ENCODE measurements at regions not wholly inside any gene's neighbourhood (a gene's known extent, or its start where the extent isn't known, plus 50 kb on each side); places are given as distances from the start of the nearest gene placed in this dataset.

DNA sequence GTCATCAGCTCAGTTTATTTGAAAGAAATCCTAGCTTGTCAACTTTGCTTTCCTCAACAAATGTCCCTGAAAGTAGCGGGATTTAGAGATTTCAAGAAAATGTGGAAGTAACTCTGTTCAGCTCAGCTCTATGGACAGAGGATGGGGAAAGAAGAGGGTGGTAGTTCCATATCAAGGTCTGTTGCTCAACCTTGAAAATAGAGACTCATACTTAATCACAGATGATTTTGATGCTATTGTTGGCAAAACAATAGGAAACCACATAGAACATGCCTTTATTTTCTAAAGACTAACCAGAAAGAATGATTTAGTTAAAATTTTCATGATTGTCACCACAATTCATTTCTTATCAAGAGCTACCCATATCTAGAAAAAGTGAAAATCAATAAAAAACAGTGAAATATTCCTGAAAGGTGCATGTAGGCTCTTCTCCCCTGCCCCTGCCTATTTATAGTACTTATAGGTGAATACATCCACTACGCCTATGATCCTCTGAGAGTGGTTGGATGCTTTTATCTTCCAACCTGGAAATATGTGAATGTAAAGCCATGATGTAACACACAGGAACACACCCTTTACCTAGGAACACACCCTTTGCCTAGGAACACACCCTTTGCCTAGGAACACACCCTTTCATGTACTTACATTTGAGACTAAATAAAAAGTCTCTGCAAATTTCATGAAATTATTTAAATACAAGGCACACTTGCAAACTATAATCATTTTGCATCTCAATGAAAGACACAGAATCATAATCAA, 65.8 kb downstream of the ETAA1 start:
- intact Hi-C loops (cut with DNase I), result no loop called here
- H3K9me3 ChIP-seq, result no peaks in the 10 kb centered on the region
- WGBS, 2 donors, result 54 to 85% methylated on average over 2 of the region's 2 CpGs
- H3K27ac ChIP-seq, result no peak overlapping the region
- no peak for DNase-seq
- TF ChIP-seq, protein P1, sequence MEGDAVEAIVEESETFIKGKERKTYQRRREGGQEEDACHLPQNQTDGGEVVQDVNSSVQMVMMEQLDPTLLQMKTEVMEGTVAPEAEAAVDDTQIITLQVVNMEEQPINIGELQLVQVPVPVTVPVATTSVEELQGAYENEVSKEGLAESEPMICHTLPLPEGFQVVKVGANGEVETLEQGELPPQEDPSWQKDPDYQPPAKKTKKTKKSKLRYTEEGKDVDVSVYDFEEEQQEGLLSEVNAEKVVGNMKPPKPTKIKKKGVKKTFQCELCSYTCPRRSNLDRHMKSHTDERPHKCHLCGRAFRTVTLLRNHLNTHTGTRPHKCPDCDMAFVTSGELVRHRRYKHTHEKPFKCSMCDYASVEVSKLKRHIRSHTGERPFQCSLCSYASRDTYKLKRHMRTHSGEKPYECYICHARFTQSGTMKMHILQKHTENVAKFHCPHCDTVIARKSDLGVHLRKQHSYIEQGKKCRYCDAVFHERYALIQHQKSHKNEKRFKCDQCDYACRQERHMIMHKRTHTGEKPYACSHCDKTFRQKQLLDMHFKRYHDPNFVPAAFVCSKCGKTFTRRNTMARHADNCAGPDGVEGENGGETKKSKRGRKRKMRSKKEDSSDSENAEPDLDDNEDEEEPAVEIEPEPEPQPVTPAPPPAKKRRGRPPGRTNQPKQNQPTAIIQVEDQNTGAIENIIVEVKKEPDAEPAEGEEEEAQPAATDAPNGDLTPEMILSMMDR (IDR thresholded peaks at IDR 0.05), result no peak
- no peak for TF ChIP-seq EP300 (IDR thresholded peaks at IDR 0.05)
- TF ChIP-seq POLR2AphosphoS5 (IDR thresholded peaks at IDR 0.05), result no peak
- no peak for TF ChIP-seq POLR2A (IDR thresholded peaks at IDR 0.05)
- H3K4me3 ChIP-seq, result no peak overlapping the region
- H3K27me3 ChIP-seq, result no peaks in the 10 kb centered on the region
- no peaks in the 10 kb centered on the region for H3K36me3 ChIP-seq
- H3K4me1 ChIP-seq, result no peaks in the 10 kb centered on the region

DNA sequence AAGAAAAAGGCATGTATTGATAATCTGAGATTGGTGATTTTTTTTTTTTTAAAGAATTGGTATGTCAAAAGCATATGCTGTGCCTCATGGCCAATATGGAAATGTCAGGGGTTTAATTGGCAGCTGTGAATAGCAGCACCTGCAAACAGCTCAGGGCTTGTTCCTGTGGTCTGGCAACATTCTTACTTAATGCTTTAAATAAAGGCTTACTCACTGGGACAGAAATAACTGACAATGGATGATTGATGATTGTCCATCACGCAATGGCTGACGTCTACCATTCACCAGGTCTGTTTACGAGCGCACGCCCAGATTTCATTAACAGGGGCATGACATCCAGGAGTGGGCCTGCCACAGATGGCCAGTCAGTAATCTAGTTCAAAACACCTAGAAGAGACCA, 66.7 kb downstream of the ETAA1 start:
- Histone ChIP-seq H3K27me3 (no peaks in the 10 kb centered on the region), H3K9me3 (no peaks in the 10 kb centered on the region), H3K36me3 (no peaks in the 10 kb centered on the region), H3K4me3 (no peak overlapping the region), H3K4me1 (no peaks in the 10 kb centered on the region), H3K27ac (no peak overlapping the region)
- DNase-seq, result no peak
- TF ChIP-seq, protein P1 (IDR thresholded peaks at IDR 0.05), result no peak
- no peak for TF ChIP-seq EP300 (IDR thresholded peaks at IDR 0.05)
- no peak for TF ChIP-seq POLR2A (IDR thresholded peaks at IDR 0.05)
- TF ChIP-seq POLR2AphosphoS5 (IDR thresholded peaks at IDR 0.05), result no peak
- intact Hi-C loops (cut with DNase I), result no loop called here
- 81 to 83% methylated on average over 5 of the region's 5 CpGs for WGBS, 2 donors

DNA sequence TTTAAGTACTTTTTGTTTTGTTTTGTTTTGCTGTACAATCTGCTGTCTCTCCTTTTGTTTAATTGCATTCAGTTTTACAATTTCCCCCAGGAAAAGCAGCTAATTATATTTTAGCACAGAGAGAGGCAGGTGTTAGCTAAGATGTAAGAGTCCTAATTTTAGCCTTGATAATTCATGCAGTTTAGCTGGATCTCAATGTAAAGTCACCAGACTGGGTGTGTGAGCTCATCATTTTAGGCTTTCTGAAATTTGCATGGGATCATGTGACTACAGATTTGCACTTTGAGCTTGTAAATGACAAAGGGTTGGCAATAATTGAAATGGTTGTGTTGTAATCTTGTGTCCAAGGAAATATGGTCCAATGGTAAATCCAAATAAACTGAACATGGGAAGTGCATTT, 68.5 kb downstream of the ETAA1 start:
- Histone ChIP-seq H3K27ac (no peak overlapping the region), H3K27me3 (no peaks in the 10 kb centered on the region), H3K9me3 (no peaks in the 10 kb centered on the region), H3K4me3 (no peak overlapping the region), H3K4me1 (no peaks in the 10 kb centered on the region), H3K36me3 (no peaks in the 10 kb centered on the region)
- no peak for TF ChIP-seq POLR2A (IDR thresholded peaks at IDR 0.05)
- TF ChIP-seq EP300 (IDR thresholded peaks at IDR 0.05), result no peak
- TF ChIP-seq POLR2AphosphoS5 (IDR thresholded peaks at IDR 0.05), result no peak
- TF ChIP-seq, protein P1 (IDR thresholded peaks at IDR 0.05), result no peak
- intact Hi-C loops (cut with DNase I), result no loop called here
- DNase-seq, result no peak

DNA sequence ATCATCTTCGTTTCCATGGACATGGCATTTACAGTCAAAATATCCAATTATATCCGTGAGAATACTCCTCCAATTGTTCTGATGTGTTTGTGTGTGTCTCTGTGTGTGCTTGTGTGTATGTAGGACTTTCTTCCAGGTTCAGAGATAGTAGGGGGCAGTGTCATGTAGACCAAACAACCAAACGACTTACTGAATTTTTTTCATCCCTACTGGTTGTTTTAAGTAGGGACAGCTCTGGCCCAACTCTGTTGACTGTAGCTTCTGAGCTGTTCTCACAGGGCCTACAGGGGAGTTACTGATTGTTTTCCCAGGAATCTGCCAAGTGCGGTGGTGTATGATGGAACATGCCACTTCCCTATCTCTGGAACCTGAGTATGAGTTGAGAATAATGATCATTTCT, 69.6 kb downstream of the ETAA1 start:
- intact Hi-C loops (cut with DNase I), result no loop called here
- Histone ChIP-seq H3K27ac (no peak overlapping the region), H3K4me3 (no peak overlapping the region), H3K4me1 (no peaks in the 10 kb centered on the region), H3K27me3 (no peaks in the 10 kb centered on the region), H3K9me3 (no peaks in the 10 kb centered on the region), H3K36me3 (no peaks in the 10 kb centered on the region)
- DNase-seq, result no peak
- TF ChIP-seq POLR2AphosphoS5 (IDR thresholded peaks at IDR 0.05) (no peak), EP300 (IDR thresholded peaks at IDR 0.05) (no peak), POLR2A (IDR thresholded peaks at IDR 0.05) (no peak)
- TF ChIP-seq, protein P1 (IDR thresholded peaks at IDR 0.05), result no peak
- WGBS, 2 donors, result 64 to 72% methylated on average over 4 of the region's 4 CpGs

DNA sequence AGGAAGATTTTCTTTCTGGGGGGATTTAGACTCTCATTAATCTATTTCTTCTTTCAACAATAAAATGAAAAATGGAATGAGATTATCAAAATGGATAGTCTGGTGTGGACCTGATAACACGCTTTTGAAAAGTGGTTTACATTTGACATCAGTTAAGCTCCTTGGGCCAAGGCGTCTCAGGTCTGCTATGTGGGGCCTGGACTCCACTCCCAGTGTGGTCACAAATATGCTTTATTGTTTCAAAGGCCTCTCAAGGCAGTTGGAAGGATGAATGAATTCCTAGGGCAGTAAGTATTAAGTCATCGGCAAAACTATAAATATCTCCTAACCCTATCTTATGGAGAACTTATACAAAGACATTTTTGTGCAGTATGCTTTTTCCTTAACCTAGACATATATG, 74.5 kb downstream of the ETAA1 start:
- intact Hi-C loops (cut with DNase I), result loop anchor here (10.0 kb wide), 1 partner anchor 1747 kb away; no protein-coding TSS in a partner anchor
- TF ChIP-seq, protein P1 (IDR thresholded peaks at IDR 0.05), result no peak
- TF ChIP-seq POLR2A (IDR thresholded peaks at IDR 0.05) (no peak), EP300 (IDR thresholded peaks at IDR 0.05) (no peak), POLR2AphosphoS5 (IDR thresholded peaks at IDR 0.05) (no peak)

More for the DNA sequence above, 74.5 kb downstream of the ETAA1 start:
- no peaks in the 10 kb centered on the region for H3K36me3 ChIP-seq
- DNase-seq, result no peak
- H3K4me3 ChIP-seq, result no peak overlapping the region
- no peaks in the 10 kb centered on the region for H3K9me3 ChIP-seq
- WGBS, 2 donors, result 86 to 90% methylated on average over 3 of the region's 3 CpGs
- no peaks in the 10 kb centered on the region for H3K27me3 ChIP-seq
- H3K27ac ChIP-seq, result no peak overlapping the region
- peaks cover 0 to 6% (median 2%) of the 10 kb centered on the region in 4 donors for H3K4me1 ChIP-seq

Data from sigmoid colon (tissue), 6 donors.